GM12878 (cell line): ENCODE measurements at regions not wholly inside any gene's neighbourhood (a gene's known extent, or its start where the extent isn't known, plus 50 kb on each side); places are given as distances from the start of the nearest gene placed in this dataset.

Experiments used
- CHD2 ChIP-seq: IDR thresholded peaks from 2 replicates; pipeline ENCODE4 v1.6.1; 2011; ENCODE audit warnings: low read depth, low read length, improper control_type of control experiment, borderline replicate concordance
- CTCF ChIP-seq, 3 experiments: IDR thresholded peaks in 2 of 3; conservative IDR thresholded peaks in 1 of 3; 2 replicates each; pipeline ENCODE4 v1.5.1; 2011; ENCODE audit warnings: low read depth in 3 of 3, low read length in 3 of 3, mild to moderate bottlenecking in 3 of 3, control low read depth in 2 of 3, moderate library complexity in 2 of 3, inconsistent platforms in 1 of 3, mixed read lengths in 1 of 3; ENCODE audit not compliant: control insufficient read depth in 2 of 3, insufficient read depth in 1 of 3; ENCODE audit errors: extremely low read depth in 1 of 3
- EGR1 ChIP-seq, 2 experiments: IDR thresholded peaks; 1 replicate in 1 of 2; 2 replicates in 1 of 2; pipeline ENCODE4 v1.6.1; 2011 to 2012; ENCODE audit warnings: low read depth in 2 of 2, low read length in 2 of 2, borderline replicate concordance in 1 of 2, mild to moderate bottlenecking in 1 of 2, moderate library complexity in 1 of 2
- EP300 ChIP-seq, 2 experiments: fragments of 150-350 bp in 1 of 2; IDR thresholded peaks; 2 replicates each; pipeline ENCODE4 v1.6.1; 2011 to 2012; ENCODE audit warnings: low read depth in 2 of 2, low read length in 2 of 2, borderline replicate concordance in 1 of 2, improper control_type of control experiment in 1 of 2, inconsistent platforms in 1 of 2; ENCODE audit not compliant: control insufficient read depth in 1 of 2
- EZH2 ChIP-seq: IDR thresholded peaks from 2 replicates; pipeline ENCODE4 v1.6.1; 2012; ENCODE audit warnings: low read depth, mild to moderate bottlenecking, control low read depth, inconsistent platforms, low read length, borderline replicate concordance; ENCODE audit not compliant: control insufficient read depth
- FOXM1 ChIP-seq: IDR thresholded peaks from 2 replicates; pipeline ENCODE4 v1.6.1; 2012; ENCODE audit warnings: low read depth, mild to moderate bottlenecking, inconsistent platforms, low read length, moderate library complexity
- MXI1 ChIP-seq: fragments of 150-350 bp; IDR thresholded peaks from 2 replicates; pipeline ENCODE4 v1.6.1; 2011; ENCODE audit warnings: low read depth, mild to moderate bottlenecking, inconsistent platforms, low read length, improper control_type of control experiment
- POLR2A ChIP-seq: IDR thresholded peaks from 2 replicates; pipeline ENCODE4 v1.6.1; 2011; ENCODE audit warnings: low read depth, mild to moderate bottlenecking, low read length
- RAD21 ChIP-seq: IDR thresholded peaks from 2 replicates; pipeline ENCODE4 v1.6.1; 2011; ENCODE audit warnings: mild to moderate bottlenecking, low read depth, low read length, moderate library complexity; ENCODE audit not compliant: insufficient read depth
- SP1 ChIP-seq: IDR thresholded peaks from one replicate; pipeline ENCODE4 v1.6.1; 2011; ENCODE audit warnings: low read depth, low read length

GRCh38 chr6:122558080-122558479 lies 52.1 kb upstream of the PKIB start:
- no peak for TF ChIP-seq SP1
- TF ChIP-seq POLR2A = no peak
- no peak for TF ChIP-seq MXI1
- TF ChIP-seq FOXM1 = no peak
- TF ChIP-seq CTCF (IDR thresholded peaks at IDR 0.05 in 2 of 3, conservative IDR thresholded peaks at IDR 0.05 in 1 of 3; ENCODE audit: control insufficient read depth in 2 of 3, extremely low read depth in 1 of 3, insufficient read depth in 1 of 3, low read depth in 3 of 3, low read length in 3 of 3) = no peak
- TF ChIP-seq EZH2 = no peak
- no peak for TF ChIP-seq EP300 (IDR thresholded peaks at IDR 0.05; ENCODE audit: borderline replicate concordance in 1 of 2, control insufficient read depth in 1 of 2, low read depth in 2 of 2, low read length in 2 of 2)
- no peak for TF ChIP-seq CHD2
- no peak for TF ChIP-seq EGR1 (IDR thresholded peaks at IDR 0.05; ENCODE audit: borderline replicate concordance in 1 of 2, low read depth in 2 of 2, low read length in 2 of 2)
- TF ChIP-seq RAD21 = no peak
